Cerebellar cortex (tissue), 1 donor: ENCODE measurements at regions not wholly inside any gene's neighbourhood (a gene's known extent, or its start where the extent isn't known, plus 50 kb on each side); places are given as distances from the start of the nearest gene placed in this dataset.

Source experiments
- DNase-seq: peaks from one replicate; pipeline ENCODE4 v3.0.0-alpha.2; 2015; ENCODE audit warnings: low spot score

DNA sequence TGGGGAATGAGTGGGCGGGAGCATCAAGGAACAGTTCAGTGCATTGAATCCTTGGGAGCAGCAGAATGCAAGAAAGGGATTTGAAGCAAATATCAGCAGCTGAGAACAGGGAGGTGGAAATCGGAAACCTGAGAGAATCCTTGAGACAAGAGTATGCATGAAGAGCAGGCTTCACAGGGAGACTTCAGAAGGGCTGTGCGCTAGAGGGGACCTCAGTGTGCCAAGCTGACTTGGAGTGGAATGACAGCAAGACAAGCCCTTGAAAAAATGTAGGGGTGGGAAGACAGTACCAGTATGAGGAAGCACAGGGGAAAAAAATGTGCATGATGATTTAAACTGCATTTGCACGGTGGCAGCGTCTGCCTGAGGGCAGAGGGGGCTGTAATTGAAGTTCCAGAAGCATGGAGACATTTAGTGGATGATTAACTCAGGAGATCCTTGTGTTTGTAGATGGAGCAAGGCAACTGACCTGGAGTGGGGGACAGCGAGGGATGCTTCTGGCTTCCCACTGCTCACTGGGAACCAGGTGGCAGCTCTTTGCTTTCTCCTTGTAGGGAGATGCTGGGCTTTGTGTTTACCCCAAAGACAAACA is 204.9 kb upstream of the PLET1 start:
- no peak for DNase-seq

GRCh38 chr11:112467721-112468120 is 207.1 kb upstream of the PLET1 start:
- no peak for DNase-seq

DNA sequence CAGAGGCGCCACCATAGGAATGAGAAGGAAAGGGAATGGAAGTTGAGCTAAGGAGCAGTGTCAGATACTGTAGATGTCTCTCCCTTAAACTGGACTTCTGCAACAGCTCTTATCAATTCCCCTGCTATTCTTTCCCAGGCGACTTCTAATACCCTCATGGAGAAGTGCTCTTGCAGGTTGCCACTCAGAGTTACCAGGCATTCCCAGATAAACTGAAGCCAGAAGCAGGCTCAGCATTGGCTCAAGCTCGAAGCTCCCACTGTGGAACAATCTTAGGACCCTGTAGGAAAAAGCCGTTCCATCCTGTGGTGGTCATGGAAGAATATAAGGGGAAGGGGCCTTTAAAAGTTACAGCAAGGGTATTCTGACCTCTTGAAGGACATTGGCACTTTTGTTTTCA is 208.7 kb upstream of the PLET1 start:
- DNase-seq, result no peak

DNA sequence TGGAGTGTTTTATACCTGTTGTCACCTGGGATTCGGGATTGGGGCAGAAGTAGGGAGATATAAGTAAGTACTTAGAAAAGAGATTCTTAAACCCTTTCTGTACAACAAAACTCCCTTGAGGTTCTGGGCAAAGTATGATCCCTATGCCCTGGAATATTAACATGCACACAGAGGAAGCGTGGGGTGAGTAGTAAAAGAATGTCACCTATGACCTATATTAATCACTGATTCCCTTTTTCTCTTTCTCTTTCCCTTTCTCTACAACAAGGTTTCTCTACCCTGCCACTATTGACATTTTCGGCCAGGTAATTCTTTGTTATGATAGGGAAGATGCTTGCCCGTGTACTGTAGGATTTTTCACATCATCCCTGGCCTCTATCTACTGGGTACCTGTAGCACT is 209.7 kb upstream of the PLET1 start:
- DNase-seq, result no peak

DNA sequence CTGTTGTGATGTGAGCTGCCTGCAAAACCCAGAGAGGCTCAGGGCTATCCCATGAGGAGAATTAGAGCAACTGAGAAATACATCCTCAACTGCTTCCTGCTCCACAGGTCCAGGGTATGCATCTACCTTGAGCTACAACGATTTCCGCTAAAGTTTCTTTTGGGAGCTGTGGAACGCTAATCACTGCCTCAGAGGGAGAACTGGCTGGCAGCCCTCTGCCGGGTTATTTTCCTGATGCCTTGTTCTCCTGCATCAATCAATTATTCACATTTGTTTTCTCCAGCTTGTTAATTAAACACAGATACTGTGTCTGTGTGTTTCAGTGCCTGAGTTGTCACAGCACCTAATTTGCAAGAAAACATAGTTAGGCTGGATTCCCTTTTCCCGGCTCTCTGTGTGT is 211.1 kb upstream of the PLET1 start:
- no peak for DNase-seq

- DNase-seq, result no peak
Observed at GRCh38 chr11:112477152-112477551, 216.5 kb upstream of the PLET1 start.

GRCh38 chr11:112477581-112478317 is 217.1 kb upstream of the PLET1 start:
- no peak for DNase-seq

DNA sequence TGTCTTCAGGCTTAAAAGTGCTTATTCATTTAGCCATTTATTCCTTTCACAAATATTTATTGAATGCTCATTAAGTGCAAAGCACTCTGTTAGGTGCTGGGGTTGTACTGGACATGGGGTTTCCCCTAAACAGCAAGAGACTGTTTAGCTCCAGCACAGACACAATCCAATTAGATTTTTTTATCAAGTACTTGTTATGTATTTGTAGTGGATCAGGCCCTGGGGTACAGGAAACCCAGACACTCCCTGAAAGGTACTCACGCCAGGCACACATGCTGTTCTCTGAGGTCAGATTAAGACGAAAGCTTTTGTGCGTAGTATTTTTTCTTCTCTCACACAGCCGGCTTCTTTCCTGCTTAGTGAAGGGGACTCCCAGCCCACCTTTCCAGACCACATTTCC is 218.1 kb upstream of the PLET1 start:
- DNase-seq, result no peak

DNA sequence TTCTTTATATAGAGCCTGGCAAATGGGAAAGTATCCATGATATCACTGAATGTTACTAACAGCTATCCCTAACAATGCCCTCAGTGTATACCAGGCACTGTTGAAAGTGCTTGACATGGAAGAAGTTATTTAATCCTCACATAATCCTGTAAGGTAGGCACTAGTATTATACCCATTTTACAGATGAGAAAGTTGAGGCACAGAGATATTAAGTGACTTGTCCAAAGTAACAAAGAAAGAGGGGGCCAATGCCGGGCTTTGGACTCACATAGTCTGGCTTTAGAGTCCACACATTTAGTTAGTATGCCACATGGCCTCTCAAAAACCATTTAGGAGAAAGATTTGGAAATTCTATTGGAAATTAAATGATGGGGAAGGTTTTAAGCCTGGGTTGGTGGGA is 220.8 kb upstream of the PLET1 start:
- DNase-seq, result no peak

DNA sequence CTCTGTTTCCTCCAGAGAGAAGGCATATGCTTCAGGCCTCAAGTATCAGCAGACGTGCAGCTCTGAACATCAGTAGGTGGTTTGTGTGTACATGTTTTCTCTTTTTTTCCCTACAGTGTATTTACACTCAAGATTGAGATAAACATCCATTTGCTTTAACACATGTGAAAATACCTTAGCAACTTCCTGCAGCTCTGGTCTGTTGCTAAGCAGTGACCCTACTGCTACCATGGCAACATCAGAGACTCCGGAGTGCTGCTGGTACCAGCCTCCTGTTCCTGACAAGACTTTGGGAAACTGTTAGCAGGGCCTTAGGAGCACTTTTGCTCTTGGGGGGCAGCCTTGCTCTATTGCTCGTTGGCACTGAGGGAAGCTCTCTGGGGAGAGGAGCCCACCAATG is 221.2 kb upstream of the PLET1 start:
- no peak for DNase-seq

GRCh38 chr11:112485280-112485679 is 224.6 kb upstream of the PLET1 start:
- no peak for DNase-seq

- no peak for DNase-seq
Observed at GRCh38 chr11:112497826-112498225, 237.2 kb upstream of the PLET1 start.

- DNase-seq, result no peak
Observed at GRCh38 chr11:112498701-112499100, 238.0 kb upstream of the PLET1 start.

- no peak for DNase-seq
Observed at GRCh38 chr11:112499153-112499880, 238.7 kb upstream of the PLET1 start.

DNA sequence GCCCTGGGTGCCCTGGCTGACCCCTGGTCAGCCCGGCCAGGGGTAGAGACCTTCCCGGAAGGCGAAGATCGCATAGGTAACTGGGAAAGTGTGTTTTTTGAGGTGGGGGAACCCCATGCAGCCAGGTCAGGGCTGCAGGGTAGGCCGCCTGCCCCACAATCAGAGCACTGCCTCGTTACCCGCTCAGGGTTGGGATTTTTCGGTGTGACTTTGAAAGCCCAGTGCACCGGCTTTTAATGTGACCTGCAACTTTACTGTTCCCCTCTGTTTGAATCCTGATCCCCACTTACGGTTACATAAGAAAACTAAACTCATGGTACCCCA is 239.2 kb upstream of the PLET1 start:
- no peak for DNase-seq

- DNase-seq, result no peak
Observed at GRCh38 chr11:112503410-112503809, 242.8 kb upstream of the PLET1 start.

DNA sequence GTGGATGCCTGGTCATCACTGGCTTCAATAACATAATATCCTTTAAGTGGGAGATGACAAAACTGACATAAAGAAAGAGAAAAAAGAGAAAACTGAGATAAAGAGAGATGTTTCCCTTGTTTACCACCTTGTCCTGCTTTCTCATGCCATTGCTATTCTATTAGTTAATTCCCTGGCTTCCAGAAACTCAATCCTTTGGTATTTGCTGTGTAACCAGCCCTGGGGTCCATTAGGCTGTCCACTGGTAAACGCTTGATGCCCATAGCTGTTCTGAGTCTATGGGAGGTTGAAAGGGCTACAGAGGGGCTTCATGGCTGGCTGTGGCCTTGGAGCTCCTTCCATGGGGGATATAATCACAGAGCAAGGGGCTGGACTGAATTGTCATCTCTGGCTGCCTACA is 243.4 kb upstream of the PLET1 start:
- no peak for DNase-seq

DNA sequence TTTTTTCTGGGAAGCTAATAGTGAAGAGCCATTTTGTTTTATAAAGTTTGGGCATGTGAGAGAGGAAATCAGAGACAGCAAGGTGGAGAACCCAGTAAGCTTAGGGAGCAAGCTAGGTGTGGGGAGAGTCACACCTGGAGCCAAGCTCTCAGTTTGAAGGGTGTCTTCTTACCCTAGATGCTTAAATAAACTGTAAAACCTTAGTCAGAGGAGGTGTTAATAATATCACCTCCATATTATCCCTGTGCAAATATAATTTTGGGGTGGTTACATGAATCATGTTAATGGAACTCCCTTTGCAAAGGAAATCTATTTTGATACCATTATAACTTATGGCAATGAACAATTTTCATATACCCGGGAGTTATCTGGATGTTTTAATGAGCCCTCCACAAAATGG is 246.2 kb upstream of the PLET1 start:
- no peak for DNase-seq

- DNase-seq, result no peak
Observed at GRCh38 chr11:112507281-112507680, 246.6 kb upstream of the PLET1 start.

DNA sequence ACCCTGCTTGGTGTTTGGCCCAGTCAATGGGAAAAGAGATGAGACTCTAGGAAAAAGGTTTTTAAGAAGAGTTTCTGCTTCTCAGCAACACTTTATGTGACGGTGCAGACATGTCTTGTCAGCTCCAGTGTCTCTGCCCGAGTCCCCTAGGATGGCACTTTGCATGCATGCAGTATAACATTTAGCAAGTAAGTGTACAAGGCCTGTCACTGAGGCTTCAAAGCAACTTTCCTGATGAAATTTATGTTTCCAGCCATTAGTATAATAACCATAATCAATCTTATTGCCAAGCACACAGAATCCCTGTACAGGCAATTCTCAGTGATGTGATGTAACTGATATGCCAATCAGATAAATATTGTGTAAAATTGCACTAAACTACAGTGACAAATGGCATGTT is 248.1 kb upstream of the PLET1 start:
- no peak for DNase-seq

DNA sequence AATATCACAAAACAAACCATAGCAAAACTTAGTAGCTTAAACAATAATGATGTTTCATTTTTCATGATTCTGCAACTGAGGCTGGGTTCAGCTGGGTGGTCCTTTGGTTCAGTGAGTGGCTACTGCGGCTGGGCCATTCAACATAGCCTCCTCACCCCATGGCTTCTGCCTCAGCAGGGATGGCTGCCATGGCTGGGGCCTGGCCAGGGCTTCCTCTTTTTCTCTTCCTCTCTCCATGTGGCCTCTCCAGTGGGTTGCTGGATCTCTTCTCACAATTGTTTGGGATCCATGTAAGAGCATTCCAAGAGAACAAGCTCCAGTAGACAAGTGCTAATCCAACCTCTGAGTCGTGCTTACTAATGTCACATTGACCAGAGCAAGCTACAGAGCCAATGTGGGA is 248.6 kb upstream of the PLET1 start:
- DNase-seq, result no peak

DNA sequence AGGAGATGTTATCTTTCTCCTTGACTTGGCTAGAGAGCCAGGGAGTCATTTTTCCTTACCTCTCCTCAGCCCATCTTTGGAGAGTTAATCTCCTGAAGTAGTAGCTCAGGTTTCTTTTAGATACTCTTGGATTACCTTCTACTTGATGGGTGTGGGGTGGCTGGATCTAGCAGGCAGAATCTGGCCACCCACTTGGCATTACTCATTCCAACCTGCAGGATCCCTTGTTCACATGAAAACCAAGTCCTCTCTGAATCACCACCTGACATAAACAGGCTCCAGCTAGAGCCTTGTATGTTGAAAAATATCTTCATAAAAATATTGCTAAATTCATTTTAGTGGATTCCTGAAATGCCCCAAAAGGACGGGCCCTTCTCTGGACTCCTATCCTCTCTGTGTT is 250.6 kb upstream of the PLET1 start:
- no peak for DNase-seq

- no peak for DNase-seq
Observed at GRCh38 chr11:112511911-112512310, 251.3 kb upstream of the PLET1 start.

DNA sequence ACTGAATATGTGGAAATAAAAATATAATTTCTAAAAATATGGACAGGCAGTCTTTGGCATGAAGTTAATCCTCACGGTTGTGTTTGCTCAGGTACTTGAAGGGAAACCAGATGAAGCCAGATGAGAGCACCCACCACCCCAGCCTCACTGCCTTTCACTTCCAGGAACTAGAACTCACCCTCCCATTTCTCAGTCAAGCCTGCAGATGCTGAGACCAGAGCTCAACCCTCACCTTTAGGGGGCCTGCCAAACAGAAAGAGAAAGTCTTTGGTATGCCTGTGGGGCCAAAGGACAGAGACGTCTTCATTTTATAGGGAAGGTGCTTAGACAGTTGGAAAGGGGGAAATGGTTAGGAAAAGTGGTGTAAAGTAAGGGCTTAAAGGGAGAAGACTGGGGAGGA is 252.8 kb upstream of the PLET1 start:
- DNase-seq, result no peak
